ENCODE measurements at regions not wholly inside any gene's neighbourhood (a gene's known extent, or its start where the extent isn't known, plus 50 kb on each side); places are given as distances from the start of the nearest gene placed in this dataset.

DNA sequence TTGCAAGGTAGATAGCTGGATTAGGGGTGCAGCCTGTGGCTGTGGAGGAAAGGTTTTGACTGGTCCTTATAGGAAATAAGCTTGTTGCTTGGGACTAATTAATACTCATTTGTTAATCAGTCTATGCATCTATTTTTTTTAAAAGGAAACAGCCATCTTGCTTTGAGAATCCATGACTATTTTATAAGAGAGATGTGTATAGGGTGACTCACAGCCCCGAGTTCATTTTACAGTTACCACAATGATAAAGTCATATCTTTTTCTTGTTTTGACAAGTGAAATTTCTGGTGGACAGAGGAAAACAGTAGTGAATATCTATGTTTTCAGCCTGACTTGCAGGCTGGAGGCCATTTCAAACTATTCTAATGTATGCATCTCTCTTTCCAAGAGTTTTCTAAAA, 193.5 kb upstream of the CCDC68 start:
- Histone ChIP-seq H3K79me2 (ENCODE audit: insufficient read depth, low read length) (no peaks in the 10 kb centered on the region), H3K4me2 (ENCODE audit: low read length) (peak overlapping the region; percentile 36), H3K36me3 (ENCODE audit: insufficient read depth, low read length) (no peaks in the 10 kb centered on the region), H3K9me3 (ENCODE audit: insufficient read depth, low read depth, low read length) (no peaks in the 10 kb centered on the region), H4K20me1 (ENCODE audit: insufficient read depth, low read length) (no peaks in the 10 kb centered on the region), H3K27me3 (ENCODE audit: insufficient read depth, low read length) (no peaks in the 10 kb centered on the region), H3K4me1 (ENCODE audit: insufficient read depth, low read length) (peaks cover 17% of the 10 kb centered on the region), H3K4me3 (ENCODE audit: insufficient read depth, low read depth, low read length) (no peak overlapping the region), H2AFZ (ENCODE audit: low read depth, low read length) (no peak overlapping the region), H3K9ac (ENCODE audit: low read length) (no peak overlapping the region), H3K27ac (ENCODE audit: low read depth, low read length) (peak overlapping the region; percentile 43)
- Mint-ChIP-seq H3K4me1 (ENCODE audit: low read depth, unreplicated experiment) (peaks cover 11% of the 10 kb centered on the region), H3K36me3 (ENCODE audit: low read depth, unreplicated experiment) (no peaks in the 10 kb centered on the region), H3K9me3 (ENCODE audit: unreplicated experiment) (peaks cover 3% of the 10 kb centered on the region), H3K4me3 (ENCODE audit: unreplicated experiment) (no peak overlapping the region), H3K27ac (ENCODE audit: unreplicated experiment) (no peak overlapping the region), H3K27me3 (ENCODE audit: low read depth, unreplicated experiment) (peaks cover 6% of the 10 kb centered on the region)
- DNase-seq (ENCODE audit: low read depth) (peak; percentile 69), FAIRE-seq (peak; percentile 78)
- TF ChIP-seq, protein P1, sequence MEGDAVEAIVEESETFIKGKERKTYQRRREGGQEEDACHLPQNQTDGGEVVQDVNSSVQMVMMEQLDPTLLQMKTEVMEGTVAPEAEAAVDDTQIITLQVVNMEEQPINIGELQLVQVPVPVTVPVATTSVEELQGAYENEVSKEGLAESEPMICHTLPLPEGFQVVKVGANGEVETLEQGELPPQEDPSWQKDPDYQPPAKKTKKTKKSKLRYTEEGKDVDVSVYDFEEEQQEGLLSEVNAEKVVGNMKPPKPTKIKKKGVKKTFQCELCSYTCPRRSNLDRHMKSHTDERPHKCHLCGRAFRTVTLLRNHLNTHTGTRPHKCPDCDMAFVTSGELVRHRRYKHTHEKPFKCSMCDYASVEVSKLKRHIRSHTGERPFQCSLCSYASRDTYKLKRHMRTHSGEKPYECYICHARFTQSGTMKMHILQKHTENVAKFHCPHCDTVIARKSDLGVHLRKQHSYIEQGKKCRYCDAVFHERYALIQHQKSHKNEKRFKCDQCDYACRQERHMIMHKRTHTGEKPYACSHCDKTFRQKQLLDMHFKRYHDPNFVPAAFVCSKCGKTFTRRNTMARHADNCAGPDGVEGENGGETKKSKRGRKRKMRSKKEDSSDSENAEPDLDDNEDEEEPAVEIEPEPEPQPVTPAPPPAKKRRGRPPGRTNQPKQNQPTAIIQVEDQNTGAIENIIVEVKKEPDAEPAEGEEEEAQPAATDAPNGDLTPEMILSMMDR (IDR thresholded peaks at IDR 0.05; ENCODE audit: insufficient read depth, low read depth, low read length), result no peak
- TF ChIP-seq EZH2 (IDR thresholded peaks at IDR 0.05; ENCODE audit: insufficient read depth, low read length), result no peak

DNA sequence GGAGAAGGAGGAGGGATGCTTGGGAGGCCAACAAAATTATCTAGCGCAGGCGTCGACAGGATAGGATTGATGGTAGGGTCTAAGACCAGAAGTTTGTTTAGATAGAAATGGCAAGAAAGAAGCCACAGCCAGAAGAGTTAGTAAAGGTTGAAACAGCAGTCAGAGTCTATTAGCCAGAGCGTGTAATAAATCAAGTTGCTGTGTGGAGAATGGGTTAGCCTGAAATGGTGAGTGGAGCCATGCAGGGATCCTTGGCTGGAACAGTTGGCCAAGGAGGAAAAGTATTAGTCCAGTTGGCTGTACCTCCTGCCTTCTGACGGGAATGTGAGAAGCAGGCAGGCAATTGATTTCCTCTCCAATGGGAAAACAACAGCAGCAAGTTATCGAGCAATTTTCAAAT, 190.7 kb upstream of the CCDC68 start:
- no peak for FAIRE-seq
- Histone ChIP-seq H3K36me3 (ENCODE audit: insufficient read depth, low read length) (no peaks in the 10 kb centered on the region), H3K27ac (ENCODE audit: low read depth, low read length) (no peak overlapping the region), H4K20me1 (ENCODE audit: insufficient read depth, low read length) (no peaks in the 10 kb centered on the region), H3K9me3 (ENCODE audit: insufficient read depth, low read depth, low read length) (no peaks in the 10 kb centered on the region), H3K79me2 (ENCODE audit: insufficient read depth, low read length) (no peaks in the 10 kb centered on the region), H3K4me3 (ENCODE audit: insufficient read depth, low read depth, low read length) (no peak overlapping the region), H3K9ac (ENCODE audit: low read length) (no peak overlapping the region), H3K4me2 (ENCODE audit: low read length) (no peak overlapping the region), H3K27me3 (ENCODE audit: insufficient read depth, low read length) (no peaks in the 10 kb centered on the region), H2AFZ (ENCODE audit: low read depth, low read length) (no peak overlapping the region), H3K4me1 (ENCODE audit: insufficient read depth, low read length) (peaks cover 17% of the 10 kb centered on the region)
- Mint-ChIP-seq H3K27ac (ENCODE audit: unreplicated experiment) (no peak overlapping the region), H3K4me1 (ENCODE audit: low read depth, unreplicated experiment) (peaks cover 11% of the 10 kb centered on the region), H3K36me3 (ENCODE audit: low read depth, unreplicated experiment) (no peaks in the 10 kb centered on the region), H3K4me3 (ENCODE audit: unreplicated experiment) (no peak overlapping the region), H3K9me3 (ENCODE audit: unreplicated experiment) (no peaks in the 10 kb centered on the region), H3K27me3 (ENCODE audit: low read depth, unreplicated experiment) (peaks cover 5% of the 10 kb centered on the region)
- no peak for TF ChIP-seq EZH2 (IDR thresholded peaks at IDR 0.05; ENCODE audit: insufficient read depth, low read length)
- TF ChIP-seq, protein P1 (IDR thresholded peaks at IDR 0.05; ENCODE audit: insufficient read depth, low read depth, low read length), result no peak
- DNase-seq (ENCODE audit: low read depth), result peak; percentile 59

DNA sequence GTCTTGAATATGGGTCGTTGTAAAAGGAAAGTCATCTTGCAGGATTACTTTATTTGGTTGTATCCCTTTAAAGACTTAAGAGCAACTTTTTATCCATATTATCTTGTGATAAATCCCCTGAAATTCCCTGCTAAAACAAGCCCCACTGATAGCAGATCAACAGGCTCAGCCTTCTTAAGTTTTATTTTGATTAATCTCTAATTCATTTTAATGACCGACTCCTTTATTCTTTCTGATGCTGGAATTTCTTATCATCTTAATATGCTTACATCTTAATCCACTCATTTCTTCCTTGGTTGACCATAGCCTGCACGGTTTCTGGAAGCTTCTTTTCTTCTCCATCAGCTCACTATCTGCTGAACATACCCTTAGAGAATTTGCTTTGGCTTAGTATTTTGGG, 188.5 kb upstream of the CCDC68 start:
- Histone ChIP-seq H4K20me1 (ENCODE audit: insufficient read depth, low read length) (no peaks in the 10 kb centered on the region), H3K79me2 (ENCODE audit: insufficient read depth, low read length) (no peaks in the 10 kb centered on the region), H3K27me3 (ENCODE audit: insufficient read depth, low read length) (no peaks in the 10 kb centered on the region), H3K4me2 (ENCODE audit: low read length) (no peak overlapping the region), H3K4me3 (ENCODE audit: insufficient read depth, low read depth, low read length) (no peak overlapping the region), H3K9ac (ENCODE audit: low read length) (no peak overlapping the region), H3K9me3 (ENCODE audit: insufficient read depth, low read depth, low read length) (no peaks in the 10 kb centered on the region), H2AFZ (ENCODE audit: low read depth, low read length) (no peak overlapping the region), H3K36me3 (ENCODE audit: insufficient read depth, low read length) (no peaks in the 10 kb centered on the region), H3K4me1 (ENCODE audit: insufficient read depth, low read length) (peaks cover 3% of the 10 kb centered on the region), H3K27ac (ENCODE audit: low read depth, low read length) (no peak overlapping the region)
- no peak overlapping the region for H3K4me3 Mint-ChIP-seq (ENCODE audit: unreplicated experiment)
- DNase-seq (ENCODE audit: low read depth) (no peak), FAIRE-seq (no peak)
- H3K27me3 Mint-ChIP-seq (ENCODE audit: low read depth, unreplicated experiment), result peaks cover 5% of the 10 kb centered on the region
- TF ChIP-seq EZH2 (IDR thresholded peaks at IDR 0.05; ENCODE audit: insufficient read depth, low read length), result no peak
- TF ChIP-seq, protein P1 (IDR thresholded peaks at IDR 0.05; ENCODE audit: insufficient read depth, low read depth, low read length), result no peak
- peaks cover 3% of the 10 kb centered on the region for H3K4me1 Mint-ChIP-seq (ENCODE audit: low read depth, unreplicated experiment)
- H3K36me3 Mint-ChIP-seq (ENCODE audit: low read depth, unreplicated experiment), result no peaks in the 10 kb centered on the region
- peaks cover 2% of the 10 kb centered on the region for H3K9me3 Mint-ChIP-seq (ENCODE audit: unreplicated experiment)
- H3K27ac Mint-ChIP-seq (ENCODE audit: unreplicated experiment), result no peak overlapping the region

Data from astrocyte (in vitro differentiated cells and primary cell).